AG08395 (cell line): ENCODE measurements at regions not wholly inside any gene's neighbourhood (a gene's known extent, or its start where the extent isn't known, plus 50 kb on each side); places are given as distances from the start of the nearest gene placed in this dataset.
"Not testable (repeated sequence)": the region's sequence is repeated elsewhere in the genome, so short reads cannot be mapped to it uniquely, and the experiment has no call there.

ENCODE experiments used
- DNase-seq: peaks from one replicate; pipeline ENCODE4 v3.0.0; 2012; ENCODE audit warnings: mixed read lengths, low spot score

GRCh38 chr1:233473549-233474204 is 140.2 kb upstream of the KCNK1 start:
- DNase-seq: no peak

GRCh38 chr1:233477359-233477758 is 136.5 kb upstream of the KCNK1 start:
- DNase-seq: no peak

GRCh38 chr1:233478611-233479010 is 135.3 kb upstream of the KCNK1 start:
- no peak for DNase-seq

GRCh38 chr1:233479110-233479890 is 134.6 kb upstream of the KCNK1 start:
- DNase-seq: no peak

- no peak for DNase-seq
Measured at GRCh38 chr1:233480198-233480597, 133.7 kb upstream of the KCNK1 start.

- DNase-seq: no peak
Measured at GRCh38 chr1:233482388-233482787, 131.5 kb upstream of the KCNK1 start.

- DNase-seq: no peak
Measured at GRCh38 chr1:233485385-233485784, 128.5 kb upstream of the KCNK1 start.

GRCh38 chr1:233485809-233486398 is 128.0 kb upstream of the KCNK1 start:
- no peak for DNase-seq

- DNase-seq: no peak
Measured at GRCh38 chr1:233487408-233487807, 126.5 kb upstream of the KCNK1 start.

- no peak for DNase-seq
Measured at GRCh38 chr1:233489411-233489810, 124.5 kb upstream of the KCNK1 start.

- DNase-seq: no peak
Measured at GRCh38 chr1:233490488-233490887, 123.4 kb upstream of the KCNK1 start.

- DNase-seq: no peak
Measured at GRCh38 chr1:233491953-233492620, 121.8 kb upstream of the KCNK1 start.

GRCh38 chr1:233496993-233497392 is 116.9 kb upstream of the KCNK1 start:
- no peak for DNase-seq

- DNase-seq: no peak
Measured at GRCh38 chr1:233497679-233498078, 116.2 kb upstream of the KCNK1 start.

GRCh38 chr1:233500106-233500505 is 113.8 kb upstream of the KCNK1 start:
- DNase-seq: no peak

- no peak for DNase-seq
Measured at GRCh38 chr1:233503366-233503954, 110.4 kb upstream of the KCNK1 start.

- DNase-seq: no peak
Measured at GRCh38 chr1:233505130-233505529, 108.8 kb upstream of the KCNK1 start.

GRCh38 chr1:233505889-233506288 is 108.0 kb upstream of the KCNK1 start:
- not testable (repeated sequence) for DNase-seq

GRCh38 chr1:233509526-233509925 is 104.4 kb upstream of the KCNK1 start:
- DNase-seq: no peak

- no peak for DNase-seq
Measured at GRCh38 chr1:233512538-233512937, 101.4 kb upstream of the KCNK1 start.

- no peak for DNase-seq
Measured at GRCh38 chr1:233513431-233513830, 100.5 kb upstream of the KCNK1 start.

GRCh38 chr1:233514946-233515391 is 98.9 kb upstream of the KCNK1 start:
- no peak for DNase-seq
